Prostate gland (tissue), 2 donors: ENCODE measurements at regions not wholly inside any gene's neighbourhood (a gene's known extent, or its start where the extent isn't known, plus 50 kb on each side); places are given as distances from the start of the nearest gene placed in this dataset.

Source experiments
- DNase-seq: peaks from one replicate; pipeline ENCODE4 v3.0.0-alpha.2; 2019; ENCODE audit warnings: low spot score
- H3K27ac ChIP-seq, 2 donors: fragments of 200-600 bp; sonication (generic); 2 replicates each; pipeline ENCODE4 v1.5.1; 2017 to 2019
- H3K27me3 ChIP-seq: fragments of 200-600 bp; sonication (generic); replicated peaks from 2 replicates; pipeline ENCODE4 v1.5.1; 2019; ENCODE audit not compliant: insufficient read depth
- H3K36me3 ChIP-seq, 2 donors: fragments of 200-600 bp; sonication (generic); 1 replicate in 1 of 2; 2 replicates in 1 of 2; pipeline versions ENCODE4 v1.5.1 to v1.8.1; 2017 to 2019
- H3K4me1 ChIP-seq: fragments of 200-600 bp; sonication (generic); replicated peaks from 2 replicates; pipeline ENCODE4 v1.5.1; 2019
- H3K4me3 ChIP-seq, 2 donors: fragments of 200-600 bp; sonication (generic); 2 replicates each; pipeline ENCODE4 v1.5.1; 2017 to 2019
- H3K9me3 ChIP-seq: fragments of 200-600 bp; sonication (generic); 2 replicates; pipeline ENCODE4 v1.5.1; 2017
- CTCF ChIP-seq, 4 experiments: fragments of 200-600 bp in 2 of 4; fragments of 450-650 bp in 2 of 4; sonication (generic) in 2 of 4; IDR thresholded peaks; 1 replicate in 3 of 4; 2 replicates in 1 of 4; pipeline ENCODE4 v1.5.1; 2016 to 2019; ENCODE audit warnings: antibody characterized with exemption in 4 of 4, mild to moderate bottlenecking in 2 of 4, moderate library complexity in 2 of 4
- POLR2A ChIP-seq: fragments of 450-650 bp; IDR thresholded peaks from one replicate; pipeline ENCODE4 v1.6.1; 2016; ENCODE audit warnings: antibody characterized with exemption, mild to moderate bottlenecking
- POLR2AphosphoS5 ChIP-seq: sonication (generic); formaldehyde crosslinking; IDR thresholded peaks from one replicate; pipeline ENCODE4 v1.6.1; 2017; ENCODE audit warnings: antibody characterized with exemption
- WGBS: methylation state at CpG from one replicate; pipeline ENCODE4 v1.1.5; 2018; 5-methylcytosine and 5-hydroxymethylcytosine counted together
- intact Hi-C: fragments of 100-400 bp; cut with DNase I; formaldehyde crosslinking; loops from one replicate; pipeline ENCODE4 v1.14.2; 2022

- no peak for DNase-seq
- Histone ChIP-seq H3K4me1 (no peaks in the 10 kb centered on the region), H3K36me3 (no peaks in the 10 kb centered on the region), H3K9me3 (no peaks in the 10 kb centered on the region), H3K27ac (no peak overlapping the region), H3K27me3 (no peaks in the 10 kb centered on the region), H3K4me3 (no peak overlapping the region)
- no peak for TF ChIP-seq CTCF (IDR thresholded peaks at IDR 0.05)
- TF ChIP-seq POLR2AphosphoS5, result no peak
- no peak for TF ChIP-seq POLR2A
- WGBS, result 75% methylated on average over 6 of the region's 6 CpGs
- intact Hi-C loops, result no loop called here
Measured at GRCh38 chr13:111490611-111491010, 170.2 kb downstream of the TEX29 start.

- Histone ChIP-seq H3K27me3 (no peaks in the 10 kb centered on the region), H3K27ac (no peak overlapping the region), H3K4me1 (no peaks in the 10 kb centered on the region), H3K36me3 (no peaks in the 10 kb centered on the region), H3K9me3 (no peaks in the 10 kb centered on the region), H3K4me3 (no peak overlapping the region)
- TF ChIP-seq POLR2AphosphoS5 (no peak), POLR2A (no peak), CTCF (IDR thresholded peaks at IDR 0.05) (no peak)
- intact Hi-C loops, result no loop called here
- 66% methylated on average over 11 of the region's 11 CpGs for WGBS
- DNase-seq, result no peak
Measured at GRCh38 chr13:111491021-111491420, 170.6 kb downstream of the TEX29 start.

- Histone ChIP-seq H3K27ac (no peak overlapping the region), H3K36me3 (no peaks in the 10 kb centered on the region), H3K4me1 (no peaks in the 10 kb centered on the region), H3K4me3 (no peak overlapping the region), H3K9me3 (no peaks in the 10 kb centered on the region), H3K27me3 (no peaks in the 10 kb centered on the region)
- DNase-seq, result no peak
- intact Hi-C loops, result no loop called here
- WGBS, result 80% methylated on average over 10 of the region's 10 CpGs
- TF ChIP-seq POLR2A (no peak), POLR2AphosphoS5 (no peak)
Measured at GRCh38 chr13:111491659-111492058, 171.2 kb downstream of the TEX29 start.

GRCh38 chr13:111492341-111492950 lies 172.0 kb downstream of the TEX29 start:
- H3K27me3 ChIP-seq, result no peaks in the 10 kb centered on the region
- no peaks in the 10 kb centered on the region for H3K4me1 ChIP-seq
- H3K4me3 ChIP-seq, result no peak overlapping the region
- no peak for DNase-seq
- H3K9me3 ChIP-seq, result no peaks in the 10 kb centered on the region
- H3K36me3 ChIP-seq, result no peaks in the 10 kb centered on the region
- WGBS, result 66% methylated on average over 18 of the region's 18 CpGs
- TF ChIP-seq CTCF (IDR thresholded peaks at IDR 0.05) (no peak), POLR2AphosphoS5 (no peak), POLR2A (no peak)
- no peak overlapping the region for H3K27ac ChIP-seq
- intact Hi-C loops, result no loop called here

GRCh38 chr13:111492958-111493357 lies 172.5 kb downstream of the TEX29 start:
- no peaks in the 10 kb centered on the region for H3K4me1 ChIP-seq
- no peaks in the 10 kb centered on the region for H3K36me3 ChIP-seq
- no peak for TF ChIP-seq POLR2AphosphoS5
- TF ChIP-seq POLR2A, result no peak
- TF ChIP-seq CTCF (IDR thresholded peaks at IDR 0.05), result no peak
- WGBS, result 84% methylated on average over 5 of the region's 5 CpGs
- H3K27ac ChIP-seq, result no peak overlapping the region
- intact Hi-C loops, result no loop called here
- H3K27me3 ChIP-seq, result no peaks in the 10 kb centered on the region
- H3K4me3 ChIP-seq, result no peak overlapping the region
- H3K9me3 ChIP-seq, result no peaks in the 10 kb centered on the region
- DNase-seq, result no peak
